CD4-positive, alpha-beta T cell treated with Interleukin-2 at 100 ng/mL for 4 hours (primary cell): ENCODE measurements at regions not wholly inside any gene's neighbourhood (a gene's known extent, or its start where the extent isn't known, plus 50 kb on each side); places are given as distances from the start of the nearest gene placed in this dataset.
"Not testable (repeated sequence)": the region's sequence is repeated elsewhere in the genome, so short reads cannot be mapped to it uniquely, and the experiment has no call there.

ENCODE experiments used
- DNase-seq: peaks from one replicate; pipeline ENCODE4 v3.0.0-alpha.2; 2020; ENCODE audit warnings: low spot score

- DNase-seq, result not testable (repeated sequence)
These were observed 79.0 kb upstream of the RUBCNL start for GRCh38 chr13:46466074-46466473.

- no peak for DNase-seq
These were observed 76.7 kb upstream of the RUBCNL start for GRCh38 chr13:46463719-46464118.

- DNase-seq, result not testable (repeated sequence)
These were observed 73.2 kb upstream of the RUBCNL start for GRCh38 chr13:46460223-46460622.

GRCh38 chr13:46457255-46457654 is 70.2 kb upstream of the RUBCNL start:
- not testable (repeated sequence) for DNase-seq

DNA sequence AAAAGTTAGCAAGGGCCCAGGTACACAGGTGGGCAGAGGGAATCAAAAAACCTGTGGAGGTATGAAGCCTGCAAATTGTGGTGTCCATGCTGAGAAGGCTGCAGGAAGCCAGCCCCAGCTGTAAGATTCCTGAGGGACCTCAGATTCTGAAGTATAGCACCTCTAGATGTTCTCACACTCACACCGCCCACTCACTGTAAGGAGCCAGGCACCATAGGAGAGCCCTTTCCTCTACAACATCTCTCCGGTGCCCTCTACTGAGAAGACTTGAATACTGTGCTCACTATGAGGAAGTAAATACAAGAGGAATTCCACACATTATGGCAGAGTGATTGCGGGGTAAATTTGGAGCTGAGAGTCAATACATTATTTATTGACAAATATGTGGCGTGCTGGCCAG is 68.9 kb upstream of the RUBCNL start:
- not testable (repeated sequence) for DNase-seq

GRCh38 chr13:46451145-46451544 is 64.1 kb upstream of the RUBCNL start:
- DNase-seq, result not testable (repeated sequence)

GRCh38 chr13:46449949-46450348 is 62.9 kb upstream of the RUBCNL start:
- not testable (repeated sequence) for DNase-seq

- DNase-seq, result not testable (repeated sequence)
These were observed 61.1 kb upstream of the RUBCNL start for GRCh38 chr13:46448148-46448547.

DNA sequence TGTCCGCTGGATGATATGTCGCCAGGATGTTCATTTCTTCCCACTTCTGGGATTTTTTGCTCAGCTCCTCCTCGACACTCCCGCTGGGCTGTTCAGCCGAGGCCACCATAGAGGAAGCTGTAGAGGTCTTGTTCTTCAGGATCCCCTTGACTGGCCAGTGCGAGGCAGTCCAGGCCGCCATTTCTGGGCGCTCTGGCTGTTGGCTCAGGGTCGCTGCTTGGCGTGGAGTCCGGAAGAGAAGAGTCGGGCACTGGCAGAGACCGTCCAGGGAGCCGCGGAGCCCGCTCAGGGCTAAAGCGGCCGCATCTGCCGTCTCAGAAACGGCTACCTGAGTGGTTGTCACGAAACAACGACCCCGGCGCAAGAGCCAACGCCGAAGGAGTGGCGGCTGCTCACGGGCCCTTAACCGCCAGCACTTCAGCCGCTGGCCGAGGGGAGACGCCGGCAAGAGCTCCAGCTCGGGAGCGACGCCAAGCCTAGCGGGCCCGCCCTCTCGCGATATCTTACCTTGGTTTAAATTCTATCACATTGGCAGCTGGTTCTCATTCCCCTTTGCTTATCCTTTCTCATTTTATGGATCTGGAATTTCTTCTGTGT is 50.9 kb upstream of the RUBCNL start:
- not testable (repeated sequence) for DNase-seq
